Astrocyte of the spinal cord (primary cell): ENCODE measurements at regions not wholly inside any gene's neighbourhood (a gene's known extent, or its start where the extent isn't known, plus 50 kb on each side); places are given as distances from the start of the nearest gene placed in this dataset.

Source experiments
- DNase-seq: peaks from one replicate; pipeline ENCODE4 v3.0.0; 2011; ENCODE audit warnings: low read depth, low spot score
- H3K4me3 ChIP-seq: 2 replicates; pipeline ENCODE4 v1.5.1; 2011; ENCODE audit warnings: low read depth, mild to moderate bottlenecking, low read length, moderate library complexity
- in situ Hi-C: cut with HindIII; loops from 2 replicates; pipeline ENCODE4 v1.10.0; 2017; ENCODE audit warnings: low sequenced_read_pairs
- TF ChIP-seq, protein P1 (sequence below): IDR thresholded peaks from 2 replicates; pipeline ENCODE4 v1.5.1; 2012; ENCODE audit warnings: low read depth, mild to moderate bottlenecking, low read length, inconsistent platforms

DNA sequence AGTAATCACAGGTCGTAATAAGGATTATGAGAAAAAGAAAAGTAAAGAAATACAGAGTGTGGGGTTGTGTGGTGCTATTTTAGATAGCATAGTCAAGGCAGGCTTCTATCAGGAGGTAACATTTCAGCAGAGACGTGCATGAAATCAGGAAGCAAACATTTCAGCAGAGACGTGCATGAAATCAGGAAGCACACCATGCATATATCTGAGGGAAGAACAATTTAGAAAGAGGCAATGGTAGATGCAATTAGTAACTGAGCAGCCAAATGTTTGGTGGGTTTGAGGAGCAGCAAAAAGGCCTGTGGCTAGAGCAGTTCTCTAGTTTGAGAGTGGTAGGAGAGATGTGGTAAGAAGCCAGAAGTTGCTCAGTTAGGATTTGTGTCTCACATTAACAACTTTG is 713.7 kb downstream of the ADCYAP1 start:
- no peak overlapping the region for H3K4me3 ChIP-seq
- TF ChIP-seq, protein P1, sequence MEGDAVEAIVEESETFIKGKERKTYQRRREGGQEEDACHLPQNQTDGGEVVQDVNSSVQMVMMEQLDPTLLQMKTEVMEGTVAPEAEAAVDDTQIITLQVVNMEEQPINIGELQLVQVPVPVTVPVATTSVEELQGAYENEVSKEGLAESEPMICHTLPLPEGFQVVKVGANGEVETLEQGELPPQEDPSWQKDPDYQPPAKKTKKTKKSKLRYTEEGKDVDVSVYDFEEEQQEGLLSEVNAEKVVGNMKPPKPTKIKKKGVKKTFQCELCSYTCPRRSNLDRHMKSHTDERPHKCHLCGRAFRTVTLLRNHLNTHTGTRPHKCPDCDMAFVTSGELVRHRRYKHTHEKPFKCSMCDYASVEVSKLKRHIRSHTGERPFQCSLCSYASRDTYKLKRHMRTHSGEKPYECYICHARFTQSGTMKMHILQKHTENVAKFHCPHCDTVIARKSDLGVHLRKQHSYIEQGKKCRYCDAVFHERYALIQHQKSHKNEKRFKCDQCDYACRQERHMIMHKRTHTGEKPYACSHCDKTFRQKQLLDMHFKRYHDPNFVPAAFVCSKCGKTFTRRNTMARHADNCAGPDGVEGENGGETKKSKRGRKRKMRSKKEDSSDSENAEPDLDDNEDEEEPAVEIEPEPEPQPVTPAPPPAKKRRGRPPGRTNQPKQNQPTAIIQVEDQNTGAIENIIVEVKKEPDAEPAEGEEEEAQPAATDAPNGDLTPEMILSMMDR: no peak
- DNase-seq: no peak
- in situ Hi-C loops: no loop called here

DNA sequence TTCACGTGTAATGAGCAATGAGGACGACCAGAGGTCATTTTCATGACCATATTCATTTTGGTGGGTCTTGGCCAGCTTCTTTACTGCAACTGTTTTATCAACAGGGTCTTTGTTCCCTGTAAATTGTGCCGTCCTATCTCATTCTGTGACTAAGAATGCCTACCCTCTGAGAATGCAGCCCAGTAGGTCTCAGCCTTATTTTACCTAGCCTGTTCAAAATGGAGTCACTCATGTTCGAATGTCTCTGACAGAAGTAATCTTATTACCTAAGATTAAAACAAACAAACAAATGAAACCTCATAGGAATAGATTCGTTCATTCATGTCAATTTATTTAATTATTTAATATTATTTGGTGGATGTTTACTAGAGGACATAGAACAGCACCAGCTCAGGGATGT is 714.8 kb downstream of the ADCYAP1 start:
- no peak for DNase-seq
- TF ChIP-seq, protein P1: no peak
- in situ Hi-C loops: no loop called here
- H3K4me3 ChIP-seq: no peak overlapping the region

DNA sequence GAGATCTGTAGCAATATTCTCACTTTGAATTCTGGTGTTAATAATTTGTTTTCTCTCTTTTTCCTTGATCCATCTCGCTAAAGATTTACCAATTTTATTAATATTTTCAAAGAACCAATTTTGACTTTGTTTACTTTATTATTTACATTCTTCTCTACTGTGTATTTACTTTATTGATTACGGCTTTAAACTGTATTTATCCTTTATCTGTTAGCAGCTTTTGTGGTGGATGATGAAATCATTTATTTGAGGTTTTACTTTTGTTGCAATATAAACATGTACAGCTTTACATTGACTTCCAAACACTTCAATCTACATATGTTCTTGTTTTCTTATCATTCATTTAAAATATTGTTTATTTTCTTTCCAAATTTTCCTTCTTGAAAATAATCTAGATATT is 719.9 kb downstream of the ADCYAP1 start:
- in situ Hi-C loops: no loop called here
- no peak overlapping the region for H3K4me3 ChIP-seq
- TF ChIP-seq, protein P1: no peak
- no peak for DNase-seq

DNA sequence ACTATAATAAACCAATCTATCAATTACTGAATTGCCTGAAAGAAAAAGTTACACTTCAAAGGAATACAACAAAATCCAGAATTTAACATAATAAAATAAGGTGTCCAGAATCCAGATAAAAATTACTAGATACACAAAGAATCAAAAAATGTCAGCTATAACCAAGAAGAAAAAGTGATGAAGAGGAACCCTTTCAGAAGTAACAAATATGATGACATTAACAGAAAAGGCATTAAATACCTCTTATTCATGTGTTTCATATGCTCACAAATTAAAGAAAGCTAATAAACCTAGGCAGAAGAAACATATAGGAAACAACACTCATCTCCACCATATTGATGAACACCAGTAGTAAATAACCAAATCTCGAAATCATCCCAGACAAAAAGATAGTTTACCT is 722.8 kb downstream of the ADCYAP1 start:
- in situ Hi-C loops: no loop called here
- TF ChIP-seq, protein P1: no peak
- no peak overlapping the region for H3K4me3 ChIP-seq
- no peak for DNase-seq

DNA sequence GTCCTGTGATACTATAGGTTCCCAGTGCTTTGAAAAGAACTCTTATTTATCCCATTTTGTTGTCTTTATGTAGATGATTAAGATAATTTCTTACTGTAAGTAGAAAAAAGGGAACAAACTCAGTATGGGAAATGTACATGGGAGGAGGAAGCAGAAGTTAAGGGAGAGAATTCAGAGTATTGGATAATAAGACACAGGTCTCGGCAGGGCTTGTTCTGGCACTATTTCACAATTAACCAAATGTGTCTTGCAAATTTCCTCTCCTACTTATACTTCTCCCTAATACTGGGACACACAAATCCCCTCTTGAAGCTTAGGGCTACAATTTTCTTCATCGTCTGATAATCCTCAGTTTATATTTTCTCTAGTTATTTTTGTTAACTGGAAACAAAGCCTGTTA is 744.0 kb downstream of the ADCYAP1 start:
- no peak overlapping the region for H3K4me3 ChIP-seq
- in situ Hi-C loops: no loop called here

DNA sequence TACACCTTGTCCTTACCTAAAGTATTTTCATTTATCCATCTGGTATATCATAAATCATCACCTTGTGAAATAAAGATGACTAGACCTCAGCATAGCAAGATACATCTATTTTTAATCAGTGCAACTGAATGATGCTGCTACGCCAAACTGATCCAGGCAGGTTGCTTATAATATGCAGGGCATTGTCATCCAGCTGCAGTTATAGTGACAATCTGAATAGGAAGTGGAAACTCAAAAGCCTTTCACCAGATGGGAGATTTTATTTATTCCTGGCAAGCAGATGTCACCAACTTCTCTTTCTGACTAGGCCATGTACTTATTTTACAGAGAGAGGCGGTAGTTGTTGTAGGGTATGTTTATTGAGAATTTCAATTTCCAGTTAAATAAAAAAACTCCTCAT is 747.3 kb downstream of the ADCYAP1 start:
- H3K4me3 ChIP-seq: no peak overlapping the region
- in situ Hi-C loops: no loop called here
- DNase-seq: no peak
- TF ChIP-seq, protein P1: no peak

More for the DNA sequence above, 744.0 kb downstream of the ADCYAP1 start:
- no peak for DNase-seq
- TF ChIP-seq, protein P1: no peak

DNA sequence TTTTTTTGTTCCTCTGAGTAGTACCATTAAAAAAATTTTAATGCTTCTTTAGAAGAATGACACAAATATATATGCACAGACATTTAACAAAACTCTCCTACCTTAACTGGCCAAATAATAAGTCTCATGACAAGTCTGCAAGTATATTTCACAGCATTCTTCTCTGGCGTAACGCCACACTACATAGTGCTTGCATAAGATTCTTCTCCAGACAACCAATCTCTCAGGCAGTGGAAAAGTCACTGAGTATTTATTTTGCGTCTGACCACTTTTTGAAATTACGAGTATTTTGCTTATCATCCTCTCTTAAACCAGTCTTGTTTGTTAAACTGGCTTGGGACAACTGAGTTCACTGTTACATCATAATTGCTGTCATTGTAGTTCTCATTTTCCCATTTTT is 749.2 kb downstream of the ADCYAP1 start:
- DNase-seq: no peak
- no peak overlapping the region for H3K4me3 ChIP-seq
- in situ Hi-C loops: no loop called here
- TF ChIP-seq, protein P1: no peak
